ENCODE measurements at regions not wholly inside any gene's neighbourhood (a gene's known extent, or its start where the extent isn't known, plus 50 kb on each side); places are given as distances from the start of the nearest gene placed in this dataset.

- H3K4me1 ChIP-seq: peaks cover 0 to 4% (median 0%) of the 10 kb centered on the region in 4 donors
- no peak for DNase-seq (ENCODE audit: extremely low spot score)
- TF ChIP-seq EP300 (IDR thresholded peaks at IDR 0.05) (no peak), POLR2A (IDR thresholded peaks at IDR 0.05; ENCODE audit: low read depth) (no peak), CTCF (IDR thresholded peaks at IDR 0.05) (no peak), POLR2AphosphoS5 (IDR thresholded peaks at IDR 0.05) (no peak)
- H3K27ac ChIP-seq (replicated peaks in 1 of 4): no peak overlapping the region
- no peaks in the 10 kb centered on the region for H3K9me3 ChIP-seq
- H3K4me3 ChIP-seq: no peak overlapping the region
- intact Hi-C loops (cut with DNase I): no loop called here
- no peaks in the 10 kb centered on the region for H3K27me3 ChIP-seq
- WGBS: 61% methylated on average over 4 of the region's 9 CpGs
- no peaks in the 10 kb centered on the region for H3K36me3 ChIP-seq
These were observed 53.1 kb upstream of the ZNF648 start for GRCh38 chr1:182114627-182115023.

DNA sequence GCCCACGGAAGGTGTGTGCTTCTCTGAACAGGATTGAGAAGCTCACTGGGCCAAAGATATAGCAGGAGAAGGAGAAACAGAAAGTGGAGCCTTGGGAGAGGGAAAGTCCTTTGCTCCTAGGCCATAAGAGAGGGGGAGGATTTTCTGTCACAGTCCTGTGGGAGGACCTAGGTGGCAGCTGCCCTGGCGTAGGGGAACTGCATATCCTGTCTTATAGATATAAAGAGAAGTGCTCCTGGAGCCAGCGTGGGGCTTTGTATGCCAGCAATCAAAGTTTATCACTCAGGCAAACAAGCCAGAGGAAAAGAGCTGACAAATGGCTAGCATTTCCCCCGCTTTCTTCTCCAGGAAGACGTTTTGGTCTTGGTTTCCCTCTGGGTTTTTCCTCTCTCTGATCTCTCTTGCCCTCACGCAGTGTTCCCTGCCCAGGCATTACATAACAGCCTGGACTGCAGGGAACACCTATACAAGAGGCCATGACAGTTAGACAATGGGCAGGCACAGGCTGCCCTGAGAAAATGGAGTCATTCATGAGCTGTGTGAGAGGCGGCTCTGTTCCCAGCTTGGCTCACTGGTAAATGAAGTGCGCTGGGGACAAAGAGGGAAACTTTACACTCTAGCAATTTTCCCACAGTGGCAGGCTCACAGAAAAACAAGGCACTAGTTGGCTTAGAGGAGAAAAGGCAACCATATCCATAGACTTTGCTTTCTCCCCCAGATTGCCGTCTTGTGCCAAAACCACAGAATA, 52.5 kb upstream of the ZNF648 start:
- WGBS: 57% methylated on average over 9 of the region's 9 CpGs

GRCh38 chr1:182111496-182111895, 50.0 kb upstream of the ZNF648 start:
- Histone ChIP-seq H3K27ac (replicated peaks in 1 of 4) (no peak overlapping the region), H3K36me3 (no peaks in the 10 kb centered on the region), H3K4me3 (no peak overlapping the region), H3K27me3 (no peaks in the 10 kb centered on the region), H3K4me1 (peaks cover 0 to 4% (median 0%) of the 10 kb centered on the region in 4 donors), H3K9me3 (peaks cover 0 to 7% (median 6%) of the 10 kb centered on the region in 4 donors)
- intact Hi-C loops (cut with DNase I): no loop called here
- TF ChIP-seq EP300 (IDR thresholded peaks at IDR 0.05) (no peak), CTCF (IDR thresholded peaks at IDR 0.05) (no peak), POLR2AphosphoS5 (IDR thresholded peaks at IDR 0.05) (no peak), POLR2A (IDR thresholded peaks at IDR 0.05; ENCODE audit: low read depth) (no peak)
- no peak for DNase-seq (ENCODE audit: extremely low spot score)
- WGBS: 70% methylated on average over 5 of the region's 5 CpGs

More for the DNA sequence above, 52.5 kb upstream of the ZNF648 start:
- intact Hi-C loops (cut with DNase I): no loop called here
- H3K36me3 ChIP-seq: no peaks in the 10 kb centered on the region
- TF ChIP-seq POLR2A (IDR thresholded peaks at IDR 0.05; ENCODE audit: low read depth) (no peak), CTCF (IDR thresholded peaks at IDR 0.05) (no peak), EP300 (IDR thresholded peaks at IDR 0.05) (no peak), POLR2AphosphoS5 (IDR thresholded peaks at IDR 0.05) (no peak)
- DNase-seq (ENCODE audit: extremely low spot score): no peak
- H3K27me3 ChIP-seq: no peaks in the 10 kb centered on the region
- H3K9me3 ChIP-seq: no peaks in the 10 kb centered on the region
- peak overlapping the region in 1 of 4 donors; percentile 13 for H3K27ac ChIP-seq (replicated peaks in 1 of 4)
- H3K4me1 ChIP-seq: peaks cover 0 to 4% (median 0%) of the 10 kb centered on the region in 4 donors
- no peak overlapping the region for H3K4me3 ChIP-seq

Small RNA genes in the stretch of these regions (small RNA-seq; reads per million reads assigned to genes)
- 0 reads per million in 3 donors for gene RNU6-152P

All from esophagus muscularis mucosa (tissue), 4 donors.